Parathyroid adenoma (tissue), 2 donors: ENCODE measurements at regions not wholly inside any gene's neighbourhood (a gene's known extent, or its start where the extent isn't known, plus 50 kb on each side); places are given as distances from the start of the nearest gene placed in this dataset.

Source experiments
- H2AFZ ChIP-seq: fragments of 300-600 bp; sonication (generic); one replicate; pipeline ENCODE4 v1.7.0; 2017; ENCODE audit warnings: antibody characterized with exemption, mild to moderate bottlenecking
- H3K27ac ChIP-seq: fragments of 300-600 bp; sonication (generic); one replicate; pipeline ENCODE4 v1.7.0; 2017
- H3K27me3 ChIP-seq: fragments of 300-600 bp; sonication (generic); one replicate; pipeline ENCODE4 v1.7.0; 2017; ENCODE audit warnings: low read length; ENCODE audit not compliant: control insufficient read depth, insufficient read depth
- H3K36me3 ChIP-seq: fragments of 300-600 bp; sonication (generic); one replicate; pipeline ENCODE4 v1.7.0; 2017; ENCODE audit warnings: low read length; ENCODE audit not compliant: control insufficient read depth, insufficient read depth
- H3K4me1 ChIP-seq: fragments of 300-600 bp; sonication (generic); one replicate; pipeline ENCODE4 v1.7.0; 2017; ENCODE audit warnings: control low read depth
- H3K4me2 ChIP-seq: fragments of 300-600 bp; sonication (generic); one replicate; pipeline ENCODE4 v1.7.0; 2017; ENCODE audit warnings: low read length
- H3K4me3 ChIP-seq: fragments of 300-600 bp; sonication (generic); one replicate; pipeline ENCODE4 v1.7.0; 2017; ENCODE audit warnings: low read depth, low read length
- H3K79me2 ChIP-seq: fragments of 300-600 bp; sonication (generic); one replicate; pipeline ENCODE4 v1.7.0; 2017; ENCODE audit warnings: control low read depth
- H3K9ac ChIP-seq: fragments of 300-600 bp; sonication (generic); one replicate; pipeline ENCODE4 v1.7.0; 2017; ENCODE audit warnings: mild to moderate bottlenecking
- H3K9me3 ChIP-seq: fragments of 300-600 bp; sonication (generic); one replicate; pipeline ENCODE4 v1.7.0; 2017; ENCODE audit warnings: low read length; ENCODE audit not compliant: control insufficient read depth
- CTCF ChIP-seq: fragments of 300-600 bp; sonication (generic); IDR thresholded peaks from one replicate; pipeline ENCODE4 v1.7.0; 2017; ENCODE audit warnings: antibody characterized with exemption, mild to moderate bottlenecking
- donor health status: primary hyperparathyroidism.

GRCh38 chr18:2178036-2178435 is 393.3 kb downstream of the METTL4 start:
- Histone ChIP-seq H3K27ac (no peak overlapping the region), H3K4me1 (no peaks in the 10 kb centered on the region), H3K36me3 (no peaks in the 10 kb centered on the region), H3K4me2 (no peak overlapping the region), H2AFZ (no peak overlapping the region), H3K9ac (no peak overlapping the region), H3K9me3 (no peaks in the 10 kb centered on the region), H3K27me3 (no peaks in the 10 kb centered on the region), H3K79me2 (no peaks in the 10 kb centered on the region), H3K4me3 (no peak overlapping the region)
- no peak for TF ChIP-seq CTCF

- no peak overlapping the region for H3K27ac ChIP-seq
- H3K9ac ChIP-seq, result no peak overlapping the region
- H3K79me2 ChIP-seq, result no peaks in the 10 kb centered on the region
- H3K9me3 ChIP-seq, result no peaks in the 10 kb centered on the region
- H3K4me2 ChIP-seq, result no peak overlapping the region
- H3K4me3 ChIP-seq, result no peak overlapping the region
- H3K4me1 ChIP-seq, result no peaks in the 10 kb centered on the region
- no peak overlapping the region for H2AFZ ChIP-seq
- H3K27me3 ChIP-seq, result no peaks in the 10 kb centered on the region
- no peaks in the 10 kb centered on the region for H3K36me3 ChIP-seq
- TF ChIP-seq CTCF, result no peak
These were observed 391.7 kb downstream of the METTL4 start for GRCh38 chr18:2179498-2180183.

- no peaks in the 10 kb centered on the region for H3K9me3 ChIP-seq
- H3K4me2 ChIP-seq, result no peak overlapping the region
- H2AFZ ChIP-seq, result no peak overlapping the region
- H3K36me3 ChIP-seq, result no peaks in the 10 kb centered on the region
- no peaks in the 10 kb centered on the region for H3K27me3 ChIP-seq
- H3K4me3 ChIP-seq, result no peak overlapping the region
- H3K79me2 ChIP-seq, result no peaks in the 10 kb centered on the region
- no peak for TF ChIP-seq CTCF
- H3K9ac ChIP-seq, result no peak overlapping the region
- no peaks in the 10 kb centered on the region for H3K4me1 ChIP-seq
- no peak overlapping the region for H3K27ac ChIP-seq
These were observed 390.7 kb downstream of the METTL4 start for GRCh38 chr18:2180586-2180985.

GRCh38 chr18:2183432-2183831 is 387.9 kb downstream of the METTL4 start:
- H3K27ac ChIP-seq, result no peak overlapping the region
- no peak overlapping the region for H3K9ac ChIP-seq
- no peak for TF ChIP-seq CTCF
- H3K79me2 ChIP-seq, result no peaks in the 10 kb centered on the region
- H3K9me3 ChIP-seq, result no peaks in the 10 kb centered on the region
- H3K4me2 ChIP-seq, result no peak overlapping the region
- H3K4me1 ChIP-seq, result no peaks in the 10 kb centered on the region
- no peaks in the 10 kb centered on the region for H3K36me3 ChIP-seq
- H3K27me3 ChIP-seq, result no peaks in the 10 kb centered on the region
- H2AFZ ChIP-seq, result no peak overlapping the region
- H3K4me3 ChIP-seq, result no peak overlapping the region

- H2AFZ ChIP-seq, result no peak overlapping the region
- H3K9me3 ChIP-seq, result no peaks in the 10 kb centered on the region
- H3K9ac ChIP-seq, result no peak overlapping the region
- no peaks in the 10 kb centered on the region for H3K4me1 ChIP-seq
- no peak overlapping the region for H3K27ac ChIP-seq
- no peaks in the 10 kb centered on the region for H3K27me3 ChIP-seq
- TF ChIP-seq CTCF, result no peak
- H3K4me2 ChIP-seq, result no peak overlapping the region
- H3K79me2 ChIP-seq, result no peaks in the 10 kb centered on the region
- H3K36me3 ChIP-seq, result no peaks in the 10 kb centered on the region
- H3K4me3 ChIP-seq, result no peak overlapping the region
These were observed 384.3 kb downstream of the METTL4 start for GRCh38 chr18:2186967-2187366.
